MV-4-11 (cell line): ENCODE measurements at regions not wholly inside any gene's neighbourhood (a gene's known extent, or its start where the extent isn't known, plus 50 kb on each side); places are given as distances from the start of the nearest gene placed in this dataset.

Experiments used
- DNase-seq: peaks from one replicate; lab custom pipeline; 2025; lab: John Stamatoyannopoulos, UW

DNA sequence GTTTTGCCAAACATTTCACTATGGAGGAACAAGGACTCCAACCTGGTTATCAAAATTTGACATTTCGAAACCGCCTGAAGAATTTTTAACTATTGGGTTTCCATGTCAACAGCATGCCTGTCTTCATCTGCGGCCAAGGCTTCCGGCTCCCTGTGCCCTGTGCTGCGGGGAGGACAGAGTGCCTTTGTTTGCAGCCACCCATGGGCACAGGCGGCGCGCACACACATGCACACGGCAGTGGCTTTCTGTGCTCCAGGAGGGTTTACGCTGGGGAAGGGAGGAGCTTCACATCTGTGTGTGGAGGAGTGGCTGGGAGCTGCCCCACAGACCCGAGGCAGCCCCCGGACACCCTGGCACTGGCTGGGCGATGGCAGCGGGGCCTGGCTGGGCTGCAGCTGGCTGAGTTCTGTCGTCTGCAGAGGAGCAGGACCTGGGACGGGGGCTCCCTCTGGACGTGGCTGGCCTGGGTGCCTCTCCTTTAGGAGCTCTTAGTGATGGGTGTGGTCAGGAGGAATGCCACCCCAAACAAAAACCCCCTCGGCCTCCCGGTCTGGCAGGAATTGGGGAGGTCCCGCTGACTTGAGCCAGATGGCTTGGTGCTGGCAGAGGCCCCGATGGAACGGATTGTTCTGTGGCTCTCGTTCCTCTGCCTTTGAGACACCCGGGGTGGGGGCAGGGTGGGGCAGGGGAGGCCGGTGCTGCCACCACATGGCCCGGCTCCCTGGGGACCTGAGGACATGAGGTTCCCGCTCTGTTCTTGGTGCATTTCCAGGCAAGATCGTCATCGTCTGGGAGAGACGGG, 1290.9 kb downstream of the BRD1 start:
- no peak for DNase-seq

DNA sequence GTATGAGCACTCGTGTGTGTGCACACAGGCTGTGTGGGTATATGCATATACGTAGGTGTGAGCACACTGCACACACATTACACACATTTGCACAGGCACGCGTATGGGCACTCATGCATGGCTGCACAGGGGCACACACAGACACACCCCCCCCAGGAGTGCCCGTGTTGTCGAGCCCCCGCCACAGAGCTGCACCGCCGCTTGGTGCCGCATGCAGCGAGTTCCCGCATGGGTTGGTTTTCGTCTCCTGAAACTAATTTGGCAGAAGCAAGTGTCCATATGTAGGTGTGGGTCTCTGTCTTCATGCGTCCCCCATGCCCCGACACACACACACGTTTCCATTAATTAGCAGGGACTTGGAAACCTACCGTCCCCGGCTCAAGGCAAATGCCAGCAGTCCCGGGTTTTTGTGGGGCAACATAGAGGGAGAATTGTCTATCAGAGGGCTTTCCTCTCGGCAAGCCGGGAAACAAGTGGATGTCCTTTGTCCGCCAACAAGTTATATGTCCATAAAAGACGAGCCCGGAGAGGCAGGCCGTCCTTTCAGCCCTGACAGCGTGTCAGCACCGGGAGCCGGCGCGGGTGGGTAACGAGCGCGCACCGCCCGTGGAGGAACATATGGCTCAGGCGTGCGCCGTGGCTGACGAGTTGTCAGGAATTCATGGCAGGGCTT, 1291.7 kb downstream of the BRD1 start:
- DNase-seq: no peak

DNA sequence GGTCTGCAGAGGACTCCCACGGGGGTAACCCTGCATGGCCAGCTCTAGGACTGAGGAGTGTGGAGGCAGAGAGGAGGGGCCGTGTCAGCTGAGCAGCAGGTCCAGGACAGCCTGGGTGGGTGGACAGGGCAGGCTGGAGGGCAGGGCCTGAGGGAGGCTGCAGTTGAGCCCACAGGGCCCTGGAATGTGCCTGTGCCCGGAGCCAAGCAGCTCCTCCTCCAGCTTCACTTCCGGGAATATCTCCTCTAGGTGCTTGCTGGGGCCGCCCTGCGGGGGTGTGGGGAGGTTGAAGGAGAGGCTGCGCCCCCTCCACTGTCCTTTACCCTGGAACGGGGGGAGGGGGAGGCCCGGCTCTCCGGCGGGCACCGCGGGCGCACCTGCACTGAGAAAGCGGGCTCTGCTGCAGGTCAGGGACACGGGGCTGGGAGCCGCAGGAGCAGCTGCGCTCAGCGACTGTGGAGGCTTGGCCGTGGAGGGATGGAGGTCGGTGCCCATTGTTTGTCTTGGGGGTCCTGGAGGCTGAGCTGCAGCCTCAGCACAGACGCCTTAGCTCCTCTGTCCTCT, 1293.2 kb downstream of the BRD1 start:
- no peak for DNase-seq

DNA sequence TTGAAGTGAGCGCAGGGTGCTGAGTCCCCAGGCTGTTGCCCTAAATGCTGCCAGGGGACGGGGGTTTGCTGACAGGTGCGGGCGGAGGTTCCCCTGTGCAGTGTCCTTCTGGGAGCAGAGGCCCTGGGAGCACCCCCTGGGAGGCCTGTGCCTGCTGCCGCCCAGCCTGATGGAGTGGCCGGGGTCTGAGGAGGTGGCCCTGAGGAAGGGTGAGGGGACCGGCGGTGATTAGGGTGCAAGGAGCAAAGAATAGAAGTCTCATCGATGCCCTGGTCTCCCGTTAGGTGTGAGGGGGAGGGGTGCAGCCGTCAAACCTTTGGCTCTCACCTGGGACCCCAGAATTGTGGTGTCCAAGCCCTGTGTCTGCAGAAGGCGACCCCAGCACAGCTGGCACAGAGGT, 1294.7 kb downstream of the BRD1 start:
- no peak for DNase-seq

DNA sequence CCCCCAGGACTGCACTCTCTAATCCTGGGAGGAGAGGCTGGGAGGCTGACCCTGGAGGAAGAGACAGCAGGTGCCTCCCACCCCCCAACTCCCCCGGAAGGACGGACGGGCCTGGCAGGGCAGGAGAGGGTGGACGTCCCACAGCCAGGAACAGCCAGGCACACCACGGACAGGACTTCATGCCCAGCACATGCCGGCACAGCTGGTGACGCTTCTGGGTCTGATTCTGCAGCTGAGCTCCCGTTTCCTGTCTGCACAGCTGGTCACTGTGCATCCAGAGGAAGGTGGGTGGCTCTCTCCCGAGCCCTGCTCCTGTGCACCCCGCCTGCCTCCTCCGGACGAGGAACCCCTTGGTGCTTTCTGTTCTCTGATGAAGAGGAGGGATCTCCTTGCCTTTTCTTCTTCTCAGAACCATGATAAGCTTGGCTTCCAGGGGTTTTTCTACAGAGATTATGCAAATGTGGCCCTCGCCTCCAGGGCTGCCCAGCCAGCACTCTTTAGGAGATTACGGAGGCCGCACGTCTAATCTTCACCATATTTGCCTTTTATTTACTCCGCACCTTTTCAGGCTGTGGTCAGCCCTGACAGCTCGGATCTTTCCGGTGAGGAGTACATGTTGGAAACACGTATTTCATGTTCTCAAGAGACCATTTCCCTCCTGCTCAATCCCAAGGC, 1295.8 kb downstream of the BRD1 start:
- no peak for DNase-seq

DNA sequence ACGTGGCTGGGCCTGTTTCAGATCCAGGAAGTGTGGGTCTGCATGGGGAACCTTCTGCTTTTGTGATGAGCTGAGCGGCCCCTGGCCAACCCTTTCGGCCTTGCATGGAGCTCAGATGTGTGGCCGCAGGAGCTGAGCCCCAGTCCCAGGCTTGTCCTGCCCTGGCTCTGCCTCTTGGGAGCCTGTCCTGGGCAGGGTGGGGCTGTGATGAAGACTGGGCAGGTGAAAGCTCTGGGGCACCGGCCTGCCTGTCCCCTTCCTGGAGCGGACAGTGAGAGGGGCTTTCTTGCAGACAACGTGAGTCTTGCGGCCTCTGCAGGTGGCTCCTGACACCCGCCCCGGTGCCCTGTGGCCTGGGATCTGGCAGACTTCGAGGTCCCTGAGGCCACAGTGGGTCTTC, 1296.6 kb downstream of the BRD1 start:
- DNase-seq: no peak

DNA sequence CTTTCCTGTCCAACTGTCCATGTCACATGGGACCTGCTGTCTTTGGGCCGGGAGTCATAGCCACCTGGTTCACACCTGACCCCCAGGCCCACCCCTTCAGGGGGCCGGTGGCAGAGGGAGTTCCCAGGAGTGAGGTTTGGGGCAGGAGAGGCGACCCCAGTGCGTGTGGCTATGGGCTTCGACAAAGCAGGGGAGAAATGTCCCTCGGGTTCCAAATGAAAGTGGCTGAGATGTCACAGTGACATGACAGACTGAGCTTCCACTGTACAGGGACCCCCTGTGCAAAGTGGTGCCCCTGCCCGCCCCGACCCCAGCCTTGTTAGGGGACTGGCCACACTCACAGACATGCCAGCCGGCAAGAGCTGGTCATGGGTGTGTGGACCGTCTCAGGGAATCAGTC, 1297.0 kb downstream of the BRD1 start:
- no peak for DNase-seq

DNA sequence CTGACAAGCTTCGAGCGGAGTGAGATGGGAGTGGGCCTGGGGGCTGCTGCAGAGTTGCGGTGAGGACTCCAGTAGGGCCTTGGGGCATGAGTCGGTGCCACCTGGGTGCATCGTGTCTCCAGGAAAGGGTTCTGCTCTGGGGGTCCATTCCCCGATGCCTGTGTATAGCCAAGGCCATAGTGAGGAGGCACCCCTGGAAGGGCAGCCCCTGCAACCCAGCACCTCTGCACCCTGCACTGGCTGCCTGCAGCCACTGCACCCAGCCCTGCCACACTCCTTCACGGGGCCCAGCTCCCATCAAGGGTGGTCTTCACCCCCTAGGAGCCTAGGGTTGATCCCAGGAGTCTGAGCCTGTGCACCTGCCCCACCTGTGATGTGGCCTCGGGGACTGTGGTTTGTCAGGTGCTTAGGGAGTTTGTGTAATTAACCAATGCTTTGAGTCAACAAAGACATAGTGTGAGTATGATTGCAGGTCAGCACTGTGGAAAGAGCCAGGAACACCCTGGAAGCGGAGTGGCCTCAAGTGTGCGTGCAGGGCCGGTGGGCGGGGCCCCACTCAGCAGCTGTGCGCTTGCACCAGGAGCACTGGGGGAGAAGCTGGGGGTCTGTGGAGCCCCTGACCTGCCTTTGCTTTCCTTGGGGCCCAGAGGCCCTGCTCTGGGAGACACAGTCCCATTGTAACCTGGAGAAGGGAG, 1299.3 kb downstream of the BRD1 start:
- DNase-seq: no peak

DNA sequence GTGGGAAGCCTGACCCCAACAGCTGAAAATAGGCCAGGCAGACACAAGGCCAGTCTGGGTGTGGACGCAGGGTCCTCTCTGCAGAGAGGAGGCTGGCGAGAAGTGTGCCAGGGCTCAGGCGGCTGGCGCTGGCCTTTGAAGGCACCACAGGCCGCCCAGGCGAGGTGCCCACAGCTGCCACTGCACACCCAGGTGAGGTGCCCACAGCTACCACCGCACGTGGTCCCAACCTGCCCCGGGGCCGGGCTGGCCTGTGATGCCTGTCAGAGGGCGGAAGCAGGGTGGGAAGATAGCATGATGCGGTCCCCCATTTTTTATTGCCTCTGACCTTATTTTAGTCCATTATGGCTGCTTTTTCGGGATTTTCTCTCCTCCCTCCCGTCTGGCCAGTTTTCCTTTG, 1303.9 kb downstream of the BRD1 start:
- no peak for DNase-seq

DNA sequence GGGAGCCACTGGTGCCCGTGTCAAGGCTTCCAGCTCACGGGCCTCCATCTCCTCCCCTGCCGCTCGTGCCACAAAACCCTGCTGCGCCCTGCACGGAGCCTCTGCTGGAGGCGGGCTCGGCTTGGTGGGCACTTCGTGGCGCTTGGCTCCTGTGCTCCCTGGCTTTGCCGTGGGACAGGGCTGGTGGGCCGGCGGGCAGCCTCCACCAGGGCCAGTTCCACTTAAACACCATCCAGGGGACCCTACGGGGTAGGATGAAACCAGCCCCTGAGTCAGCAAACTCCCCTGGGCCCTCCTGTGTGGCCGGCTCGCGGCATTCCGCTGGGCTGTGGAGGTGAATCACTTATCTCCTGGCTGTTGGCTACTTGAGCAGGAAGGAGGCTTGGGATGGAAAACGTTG, 1304.6 kb downstream of the BRD1 start:
- no peak for DNase-seq

DNA sequence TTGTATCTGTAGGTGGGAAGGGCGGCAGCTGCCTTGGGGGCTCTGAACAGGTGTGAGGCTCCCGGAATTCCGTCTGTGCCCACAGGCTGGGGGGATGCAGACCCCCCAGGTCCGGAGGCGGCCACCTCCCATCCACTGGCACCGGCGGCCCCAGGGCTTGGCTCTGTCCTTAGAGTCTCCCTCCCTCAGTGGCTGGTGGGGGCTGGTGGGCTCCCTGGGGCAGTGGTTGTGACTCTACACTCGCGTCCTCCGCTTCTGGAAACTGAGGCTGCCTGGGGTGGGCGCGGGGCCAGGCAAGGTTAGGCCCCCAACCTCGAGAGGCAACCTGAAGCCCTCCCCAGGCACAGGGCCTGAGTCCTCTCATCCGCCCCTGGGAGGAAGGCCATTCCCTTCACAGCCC, 1305.4 kb downstream of the BRD1 start:
- DNase-seq: no peak

DNA sequence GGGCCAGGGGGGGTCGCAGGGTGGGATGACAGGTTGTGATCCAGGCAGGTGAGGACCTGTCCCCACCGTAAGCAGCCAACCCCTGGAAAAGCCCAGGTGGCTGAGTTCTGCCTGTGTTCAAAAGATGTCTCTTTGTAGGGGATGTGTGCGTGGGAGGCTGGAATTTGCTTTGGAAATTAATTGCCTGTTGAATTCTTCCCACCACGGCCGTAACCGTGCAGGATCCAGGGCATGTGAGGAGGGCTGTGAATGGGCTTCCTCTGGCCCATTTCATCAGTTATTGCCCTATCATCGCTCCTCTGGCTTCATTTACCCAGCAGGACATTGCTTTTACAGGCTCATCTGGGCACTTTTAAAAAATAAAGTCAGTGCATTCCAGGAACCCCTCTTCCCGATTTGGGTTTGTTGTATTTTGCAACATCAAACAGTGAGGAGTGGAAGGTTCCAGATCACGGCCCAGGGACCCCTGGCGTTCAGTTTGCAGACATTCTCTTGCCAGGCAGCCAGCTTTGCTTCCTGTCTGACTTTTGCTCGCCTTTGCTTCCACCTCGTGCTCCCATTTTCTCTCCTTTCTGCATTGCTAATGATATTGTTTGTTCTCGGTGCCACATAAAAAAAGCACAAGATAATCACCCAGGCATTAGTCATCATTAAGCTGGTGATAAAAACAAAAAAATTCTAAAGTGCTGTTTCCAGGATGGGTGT, 1306.6 kb downstream of the BRD1 start:
- no peak for DNase-seq

DNA sequence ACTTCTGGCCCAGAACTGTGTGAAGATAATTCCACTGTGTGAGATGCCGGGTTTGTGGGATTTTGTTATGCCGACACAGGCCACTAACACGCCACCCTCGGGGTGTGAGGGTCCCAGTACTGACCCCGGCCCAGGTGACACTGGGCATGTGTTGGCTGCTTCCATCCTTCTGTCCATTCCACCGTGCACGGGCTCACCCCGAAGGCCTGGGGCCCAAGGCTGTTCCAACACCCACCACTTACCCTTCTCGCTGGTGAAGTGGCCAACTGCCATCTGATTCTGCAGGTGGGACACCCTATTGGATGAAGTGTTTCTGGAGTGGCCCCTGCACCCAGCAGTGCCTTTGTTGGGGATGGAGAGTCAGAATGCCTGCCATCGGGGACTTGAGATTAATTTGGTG, 1307.5 kb downstream of the BRD1 start:
- no peak for DNase-seq

DNA sequence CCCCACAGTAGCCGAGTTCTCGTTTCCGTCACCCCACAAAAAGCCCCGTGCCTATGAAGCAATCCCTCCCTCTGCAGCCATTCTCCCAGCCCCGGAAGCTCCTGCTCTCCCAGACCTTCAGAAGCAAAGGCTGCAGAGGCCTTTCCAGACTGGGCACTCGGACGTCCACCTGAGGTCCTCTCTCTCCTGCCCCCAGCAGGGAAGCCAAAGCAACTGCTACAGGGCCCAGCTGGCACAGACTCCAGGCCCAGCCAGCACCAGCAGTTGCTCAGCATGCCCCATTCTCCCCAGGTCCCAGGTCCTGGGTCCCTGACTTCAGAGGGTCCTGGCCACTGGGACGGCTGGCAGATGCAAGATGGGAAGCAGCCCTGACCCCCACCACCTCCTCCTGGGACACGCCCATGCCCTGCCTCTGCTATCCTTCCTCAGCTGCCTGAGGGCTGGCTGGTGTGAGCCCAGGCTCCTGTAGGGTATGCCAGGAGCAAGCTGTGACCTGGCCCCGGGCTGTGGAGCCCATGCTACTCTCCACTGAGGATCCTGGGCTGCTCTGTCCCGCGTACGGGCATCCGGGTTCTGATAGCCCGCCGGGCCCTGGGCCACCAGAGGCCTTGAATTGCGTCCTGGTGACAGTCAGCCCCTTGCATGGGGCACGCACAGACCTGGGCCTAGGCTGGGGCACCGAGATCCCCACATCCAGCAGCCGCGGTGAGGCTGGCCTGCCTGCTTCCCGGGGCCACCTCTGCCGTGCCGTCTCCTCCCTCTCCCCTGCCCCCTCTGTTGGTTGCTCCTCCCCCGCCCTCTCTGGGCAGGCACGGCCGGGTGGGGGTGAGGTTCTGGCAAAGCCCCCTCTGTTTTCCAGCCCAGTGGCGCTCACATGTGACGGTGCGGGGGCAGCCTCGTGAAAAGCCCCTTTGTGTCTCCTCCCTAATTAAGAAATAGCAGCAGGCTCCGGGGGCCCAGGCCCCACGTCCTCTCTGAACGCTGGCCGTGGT, 1310.3 kb downstream of the BRD1 start:
- no peak for DNase-seq

DNA sequence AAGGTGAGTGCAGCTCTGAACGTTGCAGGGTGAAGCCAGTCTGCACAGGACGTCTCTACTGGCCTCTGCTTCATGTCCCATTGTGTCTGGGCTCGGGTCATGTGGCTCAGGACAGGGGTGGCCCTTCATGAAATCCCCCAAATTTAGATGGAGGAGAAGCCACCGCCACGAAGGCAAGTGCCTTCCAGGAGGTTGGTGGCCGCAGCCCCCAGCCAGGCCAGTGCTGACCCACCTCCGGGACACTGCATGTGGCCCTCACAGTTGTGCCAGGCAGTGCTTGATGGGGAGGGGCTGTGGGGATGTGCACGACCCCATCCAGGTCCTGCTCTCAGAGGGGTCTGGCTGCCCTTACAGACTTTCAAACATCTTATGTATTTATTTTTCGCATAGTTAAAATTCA, 1311.1 kb downstream of the BRD1 start:
- DNase-seq: no peak

DNA sequence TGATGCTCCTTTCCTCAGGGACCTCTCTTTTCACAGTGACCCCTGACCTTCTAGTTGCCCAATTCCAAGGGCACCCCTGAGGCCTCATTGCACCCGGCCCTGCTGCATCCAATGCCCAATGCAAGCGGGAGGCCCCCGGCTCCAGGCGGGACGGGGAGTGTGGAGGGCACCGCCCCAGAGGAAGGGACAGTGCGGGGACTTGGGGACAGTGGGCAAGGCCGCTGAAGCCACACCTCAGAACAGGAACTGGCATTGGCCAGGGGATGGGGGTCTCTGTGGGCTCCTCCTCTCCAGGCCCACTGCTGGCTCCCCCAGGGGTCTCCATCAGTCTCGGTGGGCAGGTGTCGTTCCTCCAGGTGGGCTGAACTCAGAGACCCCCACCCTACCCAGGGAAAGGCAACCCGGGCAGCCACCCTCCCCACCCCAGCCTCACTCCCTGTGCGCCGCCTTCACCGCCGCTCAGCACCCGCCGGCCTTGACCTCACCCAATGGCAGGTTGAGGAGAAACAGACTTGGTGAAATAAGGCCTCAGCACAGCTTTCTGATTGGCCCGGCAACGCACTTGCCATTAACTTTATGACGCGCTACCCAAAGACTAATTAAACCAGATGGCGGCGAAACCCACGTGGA, 1312.0 kb downstream of the BRD1 start:
- no peak for DNase-seq

DNA sequence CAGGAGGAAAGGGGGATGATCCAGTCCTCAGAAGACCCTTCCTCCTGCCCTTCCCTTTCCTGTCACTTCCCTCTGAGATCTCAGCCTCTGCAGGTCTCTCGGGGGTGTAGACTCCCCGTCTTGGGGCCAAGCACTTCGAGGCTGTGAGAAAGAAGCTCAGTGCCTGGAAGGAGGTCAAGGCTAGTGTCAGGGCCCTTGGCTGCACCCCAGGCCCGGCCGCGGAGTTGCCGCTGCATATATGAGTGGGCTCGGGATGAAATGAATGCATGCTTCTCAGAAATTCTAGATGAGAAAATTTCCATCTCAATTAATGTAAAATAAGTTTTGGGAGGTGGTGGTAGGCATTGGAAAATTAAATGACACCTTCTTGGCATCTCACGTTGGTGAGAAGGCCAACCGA, 1313.7 kb downstream of the BRD1 start:
- no peak for DNase-seq

DNA sequence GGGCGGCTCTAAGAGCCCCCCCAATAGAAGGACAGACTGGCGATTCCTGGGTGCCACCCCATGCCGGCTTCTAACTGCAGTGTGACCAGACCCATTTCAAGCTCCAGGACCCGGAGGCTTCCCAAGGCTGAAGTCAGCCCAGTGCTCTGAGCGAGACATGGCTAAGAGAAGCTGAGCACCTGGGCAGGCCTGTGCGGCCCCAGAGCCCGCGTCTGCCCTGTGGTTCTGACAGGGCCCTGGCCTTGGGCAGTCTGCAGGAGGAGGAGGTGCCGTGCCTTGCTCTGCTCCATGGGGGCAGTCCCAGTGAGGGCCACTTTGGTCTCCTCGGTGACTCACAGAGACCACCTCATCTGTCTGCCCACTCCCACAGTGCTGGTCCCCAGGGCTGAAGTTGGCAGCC, 1314.2 kb downstream of the BRD1 start:
- DNase-seq: no peak

DNA sequence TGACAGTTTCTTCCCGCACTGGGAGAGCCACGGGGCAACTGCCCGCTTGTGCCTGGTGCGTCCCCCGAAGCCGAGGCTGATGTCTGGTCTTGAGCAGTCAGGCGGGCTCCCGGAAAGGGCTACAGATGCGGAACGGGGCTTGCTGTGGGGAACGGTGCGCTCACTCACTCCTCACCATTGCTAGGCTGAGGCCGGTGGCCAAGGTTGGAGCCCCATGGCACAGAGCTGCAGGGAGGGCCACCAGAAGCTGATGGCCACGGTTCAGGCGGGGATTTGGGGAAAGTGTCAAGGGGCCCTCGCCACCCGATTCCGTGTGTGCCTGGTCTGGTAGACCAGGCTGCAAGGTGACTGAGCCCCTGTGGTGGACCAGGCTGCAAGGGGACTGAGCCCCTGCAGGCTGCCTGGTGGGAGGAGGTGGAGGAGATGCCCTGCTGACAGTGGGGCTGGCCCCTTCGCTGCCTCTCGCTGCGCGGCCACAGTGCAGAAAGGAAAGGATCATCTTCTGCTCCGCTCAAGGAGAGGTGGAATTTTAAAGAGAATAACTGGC, 1315.8 kb downstream of the BRD1 start:
- DNase-seq: no peak

DNA sequence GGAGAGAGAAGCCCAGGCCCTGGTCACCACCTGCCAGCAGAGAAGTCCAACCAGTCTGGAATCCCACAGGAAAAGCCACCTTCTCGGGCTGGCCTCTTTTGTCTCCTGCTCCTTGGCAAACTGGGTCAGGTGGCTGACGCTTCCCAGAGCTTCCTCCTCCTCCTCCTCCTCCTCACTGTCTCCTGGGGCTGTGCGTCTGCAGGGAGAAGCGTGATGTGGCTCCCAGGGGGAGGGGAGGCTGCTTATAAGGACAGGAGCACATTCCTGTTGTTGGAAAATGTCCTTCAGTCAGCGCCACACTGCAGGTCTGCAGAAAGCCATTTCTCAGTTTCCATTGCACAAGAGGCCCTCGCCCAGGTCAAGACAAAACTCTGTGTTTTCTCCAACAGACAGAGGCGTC, 1316.5 kb downstream of the BRD1 start:
- no peak for DNase-seq
